ENCODE measurements at regions not wholly inside any gene's neighbourhood (a gene's known extent, or its start where the extent isn't known, plus 50 kb on each side); places are given as distances from the start of the nearest gene placed in this dataset.

GRCh38 chr16:64004116-64004515 lies 1117.7 kb downstream of the CDH11 start:
- TF ChIP-seq, protein P1, sequence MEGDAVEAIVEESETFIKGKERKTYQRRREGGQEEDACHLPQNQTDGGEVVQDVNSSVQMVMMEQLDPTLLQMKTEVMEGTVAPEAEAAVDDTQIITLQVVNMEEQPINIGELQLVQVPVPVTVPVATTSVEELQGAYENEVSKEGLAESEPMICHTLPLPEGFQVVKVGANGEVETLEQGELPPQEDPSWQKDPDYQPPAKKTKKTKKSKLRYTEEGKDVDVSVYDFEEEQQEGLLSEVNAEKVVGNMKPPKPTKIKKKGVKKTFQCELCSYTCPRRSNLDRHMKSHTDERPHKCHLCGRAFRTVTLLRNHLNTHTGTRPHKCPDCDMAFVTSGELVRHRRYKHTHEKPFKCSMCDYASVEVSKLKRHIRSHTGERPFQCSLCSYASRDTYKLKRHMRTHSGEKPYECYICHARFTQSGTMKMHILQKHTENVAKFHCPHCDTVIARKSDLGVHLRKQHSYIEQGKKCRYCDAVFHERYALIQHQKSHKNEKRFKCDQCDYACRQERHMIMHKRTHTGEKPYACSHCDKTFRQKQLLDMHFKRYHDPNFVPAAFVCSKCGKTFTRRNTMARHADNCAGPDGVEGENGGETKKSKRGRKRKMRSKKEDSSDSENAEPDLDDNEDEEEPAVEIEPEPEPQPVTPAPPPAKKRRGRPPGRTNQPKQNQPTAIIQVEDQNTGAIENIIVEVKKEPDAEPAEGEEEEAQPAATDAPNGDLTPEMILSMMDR (IDR thresholded peaks at IDR 0.05; ENCODE audit: low read depth, low read length, missing control alignments), result no peak
- DNase-seq (ENCODE audit: low read depth), result no peak
- H3K4me3 ChIP-seq (ENCODE audit: low read depth, low read length), result no peak overlapping the region

- TF ChIP-seq, protein P1 (IDR thresholded peaks at IDR 0.05; ENCODE audit: low read depth, low read length, missing control alignments), result no peak
- no peak overlapping the region for H3K4me3 ChIP-seq (ENCODE audit: low read depth, low read length)
- DNase-seq (ENCODE audit: low read depth), result no peak
These were observed 1126.8 kb downstream of the CDH11 start for GRCh38 chr16:63995025-63995424.

- H3K4me3 ChIP-seq (ENCODE audit: low read depth, low read length), result no peak overlapping the region
- TF ChIP-seq, protein P1 (IDR thresholded peaks at IDR 0.05; ENCODE audit: low read depth, low read length, missing control alignments), result no peak
- no peak for DNase-seq (ENCODE audit: low read depth)
These were observed 1138.5 kb downstream of the CDH11 start for GRCh38 chr16:63983401-63983800.

GRCh38 chr16:63982741-63983140 lies 1139.1 kb downstream of the CDH11 start:
- DNase-seq (ENCODE audit: low read depth), result no peak
- TF ChIP-seq, protein P1 (IDR thresholded peaks at IDR 0.05; ENCODE audit: low read depth, low read length, missing control alignments), result no peak
- no peak overlapping the region for H3K4me3 ChIP-seq (ENCODE audit: low read depth, low read length)

- TF ChIP-seq, protein P1 (IDR thresholded peaks at IDR 0.05; ENCODE audit: low read depth, low read length, missing control alignments), result no peak
- H3K4me3 ChIP-seq (ENCODE audit: low read depth, low read length), result no peak overlapping the region
- no peak for DNase-seq (ENCODE audit: low read depth)
These were observed 1139.8 kb downstream of the CDH11 start for GRCh38 chr16:63982110-63982509.

- no peak overlapping the region for H3K4me3 ChIP-seq (ENCODE audit: low read depth, low read length)
- no peak for DNase-seq (ENCODE audit: low read depth)
- TF ChIP-seq, protein P1 (IDR thresholded peaks at IDR 0.05; ENCODE audit: low read depth, low read length, missing control alignments), result no peak
These were observed 1140.2 kb downstream of the CDH11 start for GRCh38 chr16:63981639-63982038.

DNA sequence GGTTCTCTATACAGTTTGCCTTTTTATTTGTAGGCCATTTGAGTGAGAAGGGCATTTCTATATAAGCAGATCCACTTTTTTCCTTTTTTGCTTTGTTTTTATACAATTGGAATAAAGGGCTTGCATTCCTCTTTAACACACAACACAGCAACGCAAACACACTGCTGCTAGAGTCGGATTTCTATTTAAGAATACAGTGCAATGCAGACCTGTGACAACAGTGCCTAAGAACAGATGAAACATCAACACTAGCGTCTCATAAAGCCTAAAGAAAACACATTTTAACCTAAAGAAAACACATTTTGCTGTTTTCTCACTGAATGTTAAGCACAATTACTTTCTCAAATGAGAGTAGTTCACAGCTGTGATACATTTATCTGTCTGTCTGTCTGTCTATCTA lies 1141.1 kb downstream of the CDH11 start:
- H3K4me3 ChIP-seq (ENCODE audit: low read depth, low read length), result no peak overlapping the region
- no peak for DNase-seq (ENCODE audit: low read depth)
- TF ChIP-seq, protein P1 (IDR thresholded peaks at IDR 0.05; ENCODE audit: low read depth, low read length, missing control alignments), result no peak

Data from GM12864 (cell line).